Skeletal muscle cell (primary cell): ENCODE measurements at regions not wholly inside any gene's neighbourhood (a gene's known extent, or its start where the extent isn't known, plus 50 kb on each side); places are given as distances from the start of the nearest gene placed in this dataset.
"Not testable (repeated sequence)": the region's sequence is repeated elsewhere in the genome, so short reads cannot be mapped to it uniquely, and the experiment has no call there.

Source experiments
- DNase-seq: peaks from one replicate; pipeline ENCODE4 v3.0.0-alpha.2; 2010; ENCODE audit warnings: low read depth
- H3K4me3 ChIP-seq: 2 replicates; pipeline ENCODE4 v1.5.1; 2011; ENCODE audit warnings: low read depth, mild to moderate bottlenecking, control low read depth, low read length, moderate library complexity

DNA sequence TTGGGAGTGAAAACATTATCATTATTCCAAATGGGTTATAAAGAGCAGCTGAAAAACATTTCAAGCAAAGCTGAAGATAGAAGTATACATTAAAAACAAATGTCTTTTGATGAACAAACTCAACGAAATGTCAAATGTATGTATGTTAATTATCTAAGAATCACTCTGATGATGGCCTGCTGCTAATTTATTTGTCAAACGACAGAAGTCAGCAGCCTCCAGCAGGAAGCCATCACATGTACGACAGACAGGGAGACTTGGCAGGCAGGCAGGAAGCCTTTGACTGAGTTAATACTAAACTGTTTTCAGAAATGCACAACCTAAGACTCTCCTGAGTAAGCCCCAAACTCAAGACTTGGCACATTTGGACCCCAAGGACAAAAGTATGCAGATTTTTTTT, 491.1 kb downstream of the ZNF385D start:
- DNase-seq = no peak
- no peak overlapping the region for H3K4me3 ChIP-seq

DNA sequence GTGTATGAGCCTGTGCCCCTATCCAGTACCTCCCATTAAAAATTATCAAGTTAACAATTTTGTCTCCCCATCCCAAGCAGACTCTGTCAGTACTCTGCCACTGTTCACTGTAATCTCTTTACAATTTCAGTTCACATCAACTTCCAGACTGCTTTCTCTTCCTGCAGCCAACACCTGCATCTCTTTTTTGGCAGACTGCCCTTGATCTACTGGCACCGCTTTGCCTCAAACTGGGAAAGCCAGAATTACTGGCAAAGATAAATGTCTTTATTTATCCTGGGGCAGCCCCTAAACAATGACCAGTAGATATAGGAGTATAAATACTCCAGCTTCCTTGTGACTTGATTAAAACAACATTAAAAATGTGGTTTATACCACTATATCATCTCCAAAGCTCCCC, 494.1 kb downstream of the ZNF385D start:
- no peak for DNase-seq
- no peak overlapping the region for H3K4me3 ChIP-seq

GRCh38 chr3:21238661-21239060, 512.3 kb downstream of the ZNF385D start:
- DNase-seq = no peak
- no peak overlapping the region for H3K4me3 ChIP-seq

- DNase-seq = no peak
- no peak overlapping the region for H3K4me3 ChIP-seq
These were observed 513.4 kb downstream of the ZNF385D start for GRCh38 chr3:21237638-21238037.

DNA sequence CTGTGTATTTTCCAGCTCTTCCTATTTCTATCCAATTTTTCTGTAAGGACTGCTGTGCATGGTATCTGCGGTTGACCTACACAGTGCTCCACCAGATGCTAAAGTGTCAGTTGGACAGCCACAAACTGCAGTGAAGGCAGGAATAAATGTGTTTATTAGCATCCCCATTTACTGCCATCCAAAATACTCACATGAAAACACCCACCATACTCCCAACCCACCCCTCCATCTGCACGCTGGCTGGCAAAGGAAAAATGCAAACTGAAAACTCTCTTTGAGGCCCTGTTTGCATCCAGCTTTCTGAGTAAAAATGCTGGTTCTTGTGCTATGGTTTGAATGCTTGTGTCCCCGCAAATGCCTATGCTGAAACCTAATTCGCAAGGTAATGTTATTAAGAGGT, 515.5 kb downstream of the ZNF385D start:
- no peak overlapping the region for H3K4me3 ChIP-seq
- DNase-seq = no peak

GRCh38 chr3:21234933-21235332, 516.1 kb downstream of the ZNF385D start:
- no peak for DNase-seq

GRCh38 chr3:21229426-21230135, 521.4 kb downstream of the ZNF385D start:
- no peak overlapping the region for H3K4me3 ChIP-seq
- DNase-seq = no peak

More at GRCh38 chr3:21234933-21235332, 516.1 kb downstream of the ZNF385D start:
- H3K4me3 ChIP-seq = no peak overlapping the region

GRCh38 chr3:21226086-21226485, 524.9 kb downstream of the ZNF385D start:
- no peak overlapping the region for H3K4me3 ChIP-seq
- no peak for DNase-seq

DNA sequence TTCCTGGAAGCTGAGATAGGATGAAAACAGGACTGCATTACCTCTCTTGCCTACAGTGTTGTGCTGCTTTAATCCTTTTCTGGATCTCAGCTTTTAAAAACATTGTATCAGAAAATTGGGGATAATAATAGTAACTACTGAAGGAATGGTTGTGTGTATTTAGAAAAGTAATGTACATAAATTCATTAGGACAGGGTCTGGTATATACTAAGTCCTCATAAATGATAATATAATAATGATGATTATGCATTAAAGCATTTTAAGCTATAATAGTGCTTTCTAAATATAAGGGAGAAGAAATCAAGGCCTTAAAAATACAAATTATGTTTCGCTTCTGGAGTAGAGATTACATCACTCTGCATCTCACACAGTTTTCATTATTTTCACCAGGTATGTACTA, 530.1 kb downstream of the ZNF385D start:
- DNase-seq = no peak
- H3K4me3 ChIP-seq = no peak overlapping the region

DNA sequence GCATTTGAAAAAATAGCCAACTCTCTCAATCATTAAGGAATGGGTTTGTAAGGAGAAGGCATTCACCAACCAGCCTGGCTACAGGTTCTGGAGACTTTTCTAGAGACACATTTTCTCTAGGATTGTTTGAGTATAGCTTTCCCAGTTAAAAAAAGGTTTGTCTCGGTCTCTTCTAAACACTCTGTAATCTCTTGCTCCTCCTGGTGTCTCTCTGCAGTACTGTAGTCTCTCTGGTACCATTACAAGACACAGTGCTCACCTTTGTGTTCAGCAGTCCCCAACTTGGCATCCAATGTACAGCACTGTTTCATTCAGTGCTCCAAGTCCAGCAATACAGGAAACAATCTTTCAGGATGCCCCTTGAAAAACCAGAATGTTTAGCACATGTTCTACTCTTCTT, 534.4 kb downstream of the ZNF385D start:
- no peak overlapping the region for H3K4me3 ChIP-seq
- DNase-seq = no peak

DNA sequence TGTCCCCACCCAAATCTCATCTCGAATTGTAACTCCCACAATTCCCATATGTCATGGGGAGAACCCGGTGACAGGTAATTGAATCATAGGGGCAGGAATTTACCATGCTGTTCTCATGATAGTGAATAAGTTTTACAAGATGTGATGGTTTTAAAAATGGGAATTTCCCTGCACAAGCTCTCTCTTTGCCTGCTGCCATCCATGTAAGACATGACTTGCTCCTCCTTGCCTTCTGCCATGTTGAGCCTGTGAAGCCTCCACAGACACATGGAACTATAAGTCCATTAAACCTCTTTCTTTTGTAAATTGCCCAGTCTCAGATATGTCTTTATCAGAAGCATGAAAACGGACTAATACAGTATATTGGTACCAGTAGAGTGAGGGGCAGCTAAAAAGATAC, 546.9 kb downstream of the ZNF385D start:
- not testable (repeated sequence) for H3K4me3 ChIP-seq, DNase-seq

DNA sequence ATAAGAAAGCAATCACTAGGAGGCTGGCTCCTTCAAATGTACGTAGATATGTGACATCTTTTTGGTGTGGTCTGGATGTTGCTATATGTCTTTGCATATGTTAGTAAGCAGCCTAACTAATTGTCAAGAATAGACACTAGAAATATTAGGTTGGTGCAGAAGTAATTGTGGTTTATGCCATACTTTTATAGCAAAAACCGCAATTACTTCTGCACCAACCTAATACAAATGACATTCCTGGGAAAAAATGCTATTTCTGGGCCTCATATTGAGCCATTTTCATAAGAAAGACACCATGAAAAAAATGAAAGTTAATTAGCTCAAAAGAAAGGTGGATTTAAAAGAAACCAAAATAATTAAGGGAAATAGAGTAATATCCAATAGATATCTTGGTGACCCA, 555.8 kb downstream of the ZNF385D start:
- no peak overlapping the region for H3K4me3 ChIP-seq
- no peak for DNase-seq

GRCh38 chr3:21194036-21194435, 557.0 kb downstream of the ZNF385D start:
- DNase-seq, H3K4me3 ChIP-seq: not testable (repeated sequence)

GRCh38 chr3:21188459-21188858, 562.6 kb downstream of the ZNF385D start:
- DNase-seq = no peak
- no peak overlapping the region for H3K4me3 ChIP-seq

GRCh38 chr3:21185816-21186314, 565.1 kb downstream of the ZNF385D start:
- no peak for DNase-seq
- no peak overlapping the region for H3K4me3 ChIP-seq

GRCh38 chr3:21174461-21174860, 576.5 kb downstream of the ZNF385D start:
- DNase-seq = no peak
- no peak overlapping the region for H3K4me3 ChIP-seq

DNA sequence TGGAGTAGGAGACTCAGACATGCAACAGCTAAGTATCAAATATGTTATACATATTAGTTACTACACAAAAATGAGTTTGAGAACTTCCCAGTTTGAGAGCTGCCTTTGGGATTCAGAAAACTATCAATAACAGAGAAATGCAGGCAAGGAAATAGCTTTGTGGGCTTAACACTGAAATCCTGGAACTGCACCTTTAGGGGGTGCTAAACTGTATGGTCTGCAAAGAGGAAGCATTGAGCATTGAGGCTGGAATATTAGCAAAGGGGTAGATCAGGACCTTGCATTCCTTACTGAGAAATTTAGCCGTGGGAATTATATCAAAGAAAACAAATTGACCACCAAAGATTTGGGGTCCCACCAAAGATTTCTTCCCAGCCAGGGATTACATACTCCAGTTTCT, 580.0 kb downstream of the ZNF385D start:
- no peak overlapping the region for H3K4me3 ChIP-seq
- no peak for DNase-seq

GRCh38 chr3:21169948-21170347, 581.1 kb downstream of the ZNF385D start:
- no peak overlapping the region for H3K4me3 ChIP-seq
- DNase-seq = no peak

GRCh38 chr3:21168471-21168870, 582.5 kb downstream of the ZNF385D start:
- no peak overlapping the region for H3K4me3 ChIP-seq
- DNase-seq = no peak

DNA sequence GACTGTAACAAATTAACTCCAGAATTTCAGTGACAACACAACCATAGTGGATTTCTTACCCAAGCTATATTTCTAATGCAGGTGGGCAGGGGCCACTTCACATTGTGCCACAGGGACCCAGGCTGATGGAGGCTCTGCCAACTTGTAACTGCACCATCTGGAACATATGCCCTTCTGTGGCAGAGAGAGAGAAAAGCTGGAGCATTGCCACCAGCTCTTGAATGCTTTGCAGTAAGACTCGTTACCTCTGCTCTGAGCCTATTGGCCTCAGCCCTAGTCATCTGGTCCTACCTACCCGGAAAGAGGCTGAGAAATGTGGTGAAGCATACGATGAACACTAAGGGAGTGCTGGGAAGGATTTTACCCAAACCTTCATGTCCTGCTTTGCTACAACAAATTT, 587.1 kb downstream of the ZNF385D start:
- DNase-seq = no peak
- H3K4me3 ChIP-seq = no peak overlapping the region

GRCh38 chr3:21159543-21159906, 591.5 kb downstream of the ZNF385D start:
- DNase-seq = peak; percentile 5

More at GRCh38 chr3:21159543-21159906, 591.5 kb downstream of the ZNF385D start:
- H3K4me3 ChIP-seq = no peak overlapping the region
